Lung (tissue), 9 donors: ENCODE measurements at regions not wholly inside any gene's neighbourhood (a gene's known extent, or its start where the extent isn't known, plus 50 kb on each side); places are given as distances from the start of the nearest gene placed in this dataset.
"Not testable (repeated sequence)": the region's sequence is repeated elsewhere in the genome, so short reads cannot be mapped to it uniquely, and the experiment has no call there.

Experiments used
- ATAC-seq: fragments of 200-7000 bp; cut with Tn5 transposase; one replicate; pipeline ENCODE4 v1.9.1; 2020; ENCODE audit warnings: moderate number of reproducible peaks; ENCODE audit not compliant: insufficient read depth, low FRiP score
- DNase-seq, 3 donors: peaks; one replicate each; pipeline ENCODE4 v3.0.0-alpha.2; 2013 to 2017
- H3K27ac ChIP-seq, 2 donors: one replicate each; pipeline ENCODE4 v1.5.1; 2013; ENCODE audit warnings: mild to moderate bottlenecking in 2 of 2, moderate library complexity in 2 of 2, control low read depth in 1 of 2, inconsistent platforms in 1 of 2, low read depth in 1 of 2, low read length in 1 of 2
- H3K27me3 ChIP-seq, 3 donors: one replicate each; pipeline ENCODE4 v1.5.1; 2013; ENCODE audit warnings: low read length in 2 of 3; ENCODE audit not compliant: control insufficient read depth in 3 of 3, insufficient read depth in 3 of 3
- H3K36me3 ChIP-seq, 4 donors: one replicate each; pipeline ENCODE4 v1.5.1; 2013; ENCODE audit warnings: low read length in 4 of 4, mild to moderate bottlenecking in 1 of 4, moderate library complexity in 1 of 4; ENCODE audit not compliant: control insufficient read depth in 4 of 4, insufficient read depth in 4 of 4
- H3K4me1 ChIP-seq, 5 donors: one replicate each; pipeline ENCODE4 v1.5.1; 2013; ENCODE audit warnings: low read length in 5 of 5, mild to moderate bottlenecking in 2 of 5, moderate library complexity in 1 of 5; ENCODE audit not compliant: control insufficient read depth in 5 of 5, insufficient read depth in 5 of 5
- H3K4me3 ChIP-seq: one replicate; pipeline ENCODE4 v1.5.1; 2013; ENCODE audit warnings: mild to moderate bottlenecking, control low read depth, moderate library complexity
- H3K9ac ChIP-seq, 2 donors: one replicate each; pipeline ENCODE4 v1.5.1; 2013; ENCODE audit warnings: low read length in 2 of 2, control low read depth in 1 of 2; ENCODE audit not compliant: insufficient read depth in 1 of 2
- H3K9me3 ChIP-seq, 4 donors: one replicate each; pipeline ENCODE4 v1.5.1; 2013; ENCODE audit warnings: low read length in 3 of 4, mild to moderate bottlenecking in 1 of 4, moderate library complexity in 1 of 4; ENCODE audit not compliant: control insufficient read depth in 4 of 4, insufficient read depth in 3 of 4
- WGBS, 2 donors: extraction: QIAGEN DNeasy Blood & Tissue Kit; methylation state at CpG; one replicate each; pipeline ENCODE4 v1.1.7; 2013; 5-methylcytosine and 5-hydroxymethylcytosine counted together
- donor health status: Bipolar disorder and iron deficiency.
- donor health status: healthy.
- donor health status: DM: yes; HTN: yes; CAD: no.

DNA sequence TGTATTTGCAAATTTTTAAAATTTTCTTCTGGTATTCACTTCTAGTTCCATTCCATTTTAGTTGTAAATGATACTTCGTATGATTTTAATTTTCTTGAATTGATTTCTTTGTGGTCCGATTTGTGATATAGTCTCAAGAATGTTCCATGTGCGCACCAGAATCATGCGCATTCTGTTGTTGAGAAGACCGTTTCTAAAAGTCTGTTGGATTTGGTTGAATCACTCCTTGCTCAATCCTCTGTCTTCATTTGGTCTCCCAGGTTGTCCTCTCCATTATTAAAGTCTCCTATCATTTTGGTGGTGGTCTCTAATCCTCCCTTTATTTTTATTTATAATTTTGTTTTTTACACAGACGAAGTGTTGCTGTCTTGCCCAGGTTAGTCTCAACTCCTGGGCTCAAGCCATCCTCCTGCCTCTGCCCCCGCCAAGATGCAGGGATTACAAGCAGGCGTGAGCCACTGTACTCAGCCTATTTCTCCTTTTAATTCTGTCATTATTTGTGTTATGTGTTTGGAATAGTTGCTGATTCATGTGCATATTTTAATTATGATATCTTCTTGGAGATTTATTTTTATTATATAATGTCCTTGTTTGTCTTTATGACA is 1490.8 kb downstream of the FOXD4L5 start:
- ATAC-seq, H3K4me1 ChIP-seq, H3K9me3 ChIP-seq, H3K36me3 ChIP-seq, H3K27me3 ChIP-seq, DNase-seq, H3K27ac ChIP-seq, H3K9ac ChIP-seq, H3K4me3 ChIP-seq: not testable (repeated sequence)
- WGBS, 2 donors: 59 to 60% methylated on average over 8 of the region's 8 CpGs

DNA sequence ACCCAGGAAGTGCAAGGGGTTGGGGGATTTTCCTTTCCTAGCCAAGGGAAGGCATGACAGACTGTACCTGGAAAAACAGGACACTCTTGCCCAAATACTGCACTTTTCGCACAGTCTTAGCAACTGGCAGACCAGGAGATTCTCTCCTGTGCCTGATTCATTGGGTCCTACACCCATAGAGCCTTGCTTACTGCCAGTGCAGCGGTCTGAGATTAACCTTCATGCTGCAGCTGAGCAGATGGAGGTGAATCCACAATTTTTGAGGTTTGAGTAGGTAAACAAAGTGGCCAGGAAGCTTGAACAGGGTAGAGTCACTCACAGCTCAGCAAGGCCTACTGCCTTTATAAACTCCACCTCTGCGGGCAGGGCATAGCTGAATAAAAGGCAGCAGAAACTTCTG is 1497.6 kb downstream of the FOXD4L5 start:
- not testable (repeated sequence) for H3K36me3 ChIP-seq, H3K4me3 ChIP-seq, H3K9me3 ChIP-seq, H3K27ac ChIP-seq, H3K4me1 ChIP-seq, ATAC-seq, H3K9ac ChIP-seq, H3K27me3 ChIP-seq, DNase-seq
- WGBS, 2 donors: 23 to 37% methylated on average over 3 of the region's 3 CpGs

DNA sequence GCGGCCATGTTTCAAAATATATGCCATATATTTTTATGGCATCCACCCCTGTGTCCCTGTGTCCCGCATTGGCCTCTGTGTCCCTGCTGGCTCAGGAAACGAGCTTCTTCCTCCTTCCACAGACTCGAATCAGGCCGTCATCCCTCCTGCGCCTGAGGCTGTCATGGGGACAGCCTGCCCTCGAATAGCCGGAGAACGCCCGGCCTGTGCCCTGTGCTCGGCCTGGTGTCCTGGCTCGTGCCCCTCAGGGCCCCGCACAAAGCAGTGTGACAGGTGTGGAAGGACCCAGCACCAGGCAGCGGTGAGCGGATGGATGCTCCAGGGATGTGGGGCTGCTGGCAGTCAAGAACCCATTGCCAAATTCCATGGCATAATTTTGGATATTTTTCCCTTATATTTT is 1500.0 kb downstream of the FOXD4L5 start:
- H3K27ac ChIP-seq, H3K4me1 ChIP-seq, H3K36me3 ChIP-seq, H3K4me3 ChIP-seq, DNase-seq, H3K9ac ChIP-seq, ATAC-seq, H3K27me3 ChIP-seq: not testable (repeated sequence)
- H3K9me3 ChIP-seq: peaks cover 0 to 15% (median 2%) of the 10 kb centered on the region in 4 donors
- WGBS, 2 donors: 75 to 82% methylated on average over 15 of the region's 15 CpGs

DNA sequence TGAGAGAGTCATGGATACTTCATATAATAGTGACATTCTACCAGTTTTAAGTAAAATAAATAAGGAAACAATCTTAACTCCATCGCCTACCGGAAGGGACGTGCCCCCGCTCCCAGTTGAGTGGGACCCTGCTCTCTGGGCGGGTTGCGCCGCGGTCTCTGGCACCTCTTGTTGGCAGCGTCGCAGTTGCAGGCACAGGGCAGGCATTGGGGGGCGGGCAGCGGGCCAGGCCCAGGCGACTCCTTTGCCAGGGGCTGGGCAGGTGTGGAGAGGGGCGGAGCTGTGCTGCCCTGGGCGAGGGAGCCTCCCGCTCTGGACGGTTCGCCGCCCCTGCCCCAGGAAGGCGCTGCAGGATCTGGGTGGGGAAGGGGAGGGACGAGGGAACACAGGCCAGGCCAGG is 1500.6 kb downstream of the FOXD4L5 start:
- not testable (repeated sequence) for ATAC-seq, H3K9ac ChIP-seq

DNA sequence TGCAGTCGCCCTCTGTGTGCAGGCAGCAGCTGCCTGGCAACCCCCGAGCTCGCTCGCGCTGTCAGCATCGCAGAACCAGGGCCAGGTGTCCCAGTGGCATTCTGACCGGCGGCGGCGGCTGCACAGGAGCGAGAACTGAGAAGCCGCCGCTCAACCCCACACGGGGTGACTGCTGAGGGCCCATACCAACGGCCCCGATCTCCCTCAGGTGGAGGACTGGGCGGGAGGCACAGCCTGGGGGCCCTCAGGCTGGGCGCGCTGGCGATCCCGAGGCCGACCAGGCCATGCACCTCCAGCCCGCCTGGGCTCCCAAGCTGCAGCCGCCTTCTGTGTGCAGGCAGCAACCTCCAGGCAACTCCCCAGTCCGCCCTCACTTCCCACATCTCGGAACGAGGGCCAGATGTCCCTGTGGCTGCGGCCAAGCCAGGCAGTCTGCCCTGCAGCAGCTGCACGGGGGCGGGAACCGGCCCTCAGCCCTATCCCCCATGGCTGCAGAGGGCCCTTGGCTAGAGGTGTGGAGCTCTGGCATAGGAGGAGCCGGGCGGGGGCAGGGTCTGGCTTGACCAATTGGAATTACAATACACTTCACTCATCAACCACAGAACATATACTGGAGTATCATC is 1503.1 kb downstream of the FOXD4L5 start:
- H3K36me3 ChIP-seq, H3K4me1 ChIP-seq, H3K4me3 ChIP-seq, H3K27ac ChIP-seq, ATAC-seq, H3K9ac ChIP-seq, H3K27me3 ChIP-seq, DNase-seq: not testable (repeated sequence)
- WGBS, 2 donors: 53 to 55% methylated on average over 19 to 30 of the region's 33 CpGs
- H3K9me3 ChIP-seq: peaks cover 0 to 10% (median 0%) of the 10 kb centered on the region in 4 donors

More for the DNA sequence above, 1500.6 kb downstream of the FOXD4L5 start:
- not testable (repeated sequence) for H3K36me3 ChIP-seq, H3K27me3 ChIP-seq, H3K4me1 ChIP-seq, H3K27ac ChIP-seq, DNase-seq, H3K4me3 ChIP-seq
- H3K9me3 ChIP-seq: peaks cover 0 to 15% (median 2%) of the 10 kb centered on the region in 4 donors
- WGBS, 2 donors: 62 to 64% methylated on average over 21 of the region's 21 CpGs

DNA sequence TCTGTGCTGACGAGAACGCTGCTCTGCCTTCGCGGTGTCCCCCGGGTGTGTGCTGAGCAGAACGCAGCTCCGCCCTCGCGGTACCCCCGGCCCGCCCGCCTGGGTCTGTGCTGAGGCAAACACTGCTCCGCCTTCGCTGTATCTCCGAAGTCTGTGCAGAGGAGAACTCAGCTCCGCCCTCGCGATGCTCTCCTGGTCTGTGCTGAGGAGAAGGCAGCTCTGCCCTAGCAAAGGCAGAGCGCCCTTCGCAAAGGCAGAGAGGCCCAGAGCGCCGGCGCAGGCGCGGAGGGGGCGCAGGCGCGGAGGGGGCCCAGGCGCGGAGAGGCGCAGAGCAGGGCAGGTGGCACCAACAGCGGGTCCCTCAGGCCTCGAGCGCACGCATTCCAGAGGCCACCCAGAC is 1503.6 kb downstream of the FOXD4L5 start:
- not testable (repeated sequence) for H3K27me3 ChIP-seq, H3K4me3 ChIP-seq, H3K9ac ChIP-seq, H3K4me1 ChIP-seq, H3K27ac ChIP-seq, H3K36me3 ChIP-seq, ATAC-seq
- peaks cover 0 to 10% (median 0%) of the 10 kb centered on the region in 4 donors for H3K9me3 ChIP-seq
- DNase-seq: peak in 1 of 3 donors; percentile 9
- 43 to 53% methylated on average over 35 of the region's 35 CpGs for WGBS, 2 donors

DNA sequence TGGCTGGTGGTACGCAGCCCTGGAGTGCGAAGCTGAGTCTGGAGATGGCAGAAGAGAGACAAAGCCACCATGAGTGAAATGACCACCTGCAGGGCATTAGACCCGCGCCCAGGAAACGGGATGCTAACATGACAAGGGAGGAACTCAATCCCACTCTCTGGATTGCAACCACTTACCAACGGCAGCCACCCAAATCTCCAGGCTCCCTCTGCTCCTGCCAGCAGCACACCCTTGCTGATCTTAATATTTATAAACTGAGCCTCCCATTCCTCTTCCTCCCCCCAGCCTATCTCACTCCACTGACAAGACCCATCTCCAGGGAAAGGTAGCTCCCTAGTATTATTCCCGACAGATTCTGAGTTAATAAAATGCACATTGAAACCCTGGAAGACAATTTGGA is 1508.8 kb downstream of the FOXD4L5 start:
- 84 to 97% methylated on average over 3 to 4 of the region's 7 CpGs for WGBS, 2 donors
- H3K4me3 ChIP-seq, DNase-seq, H3K4me1 ChIP-seq, H3K27ac ChIP-seq, H3K36me3 ChIP-seq, H3K9me3 ChIP-seq, ATAC-seq, H3K9ac ChIP-seq, H3K27me3 ChIP-seq: not testable (repeated sequence)

DNA sequence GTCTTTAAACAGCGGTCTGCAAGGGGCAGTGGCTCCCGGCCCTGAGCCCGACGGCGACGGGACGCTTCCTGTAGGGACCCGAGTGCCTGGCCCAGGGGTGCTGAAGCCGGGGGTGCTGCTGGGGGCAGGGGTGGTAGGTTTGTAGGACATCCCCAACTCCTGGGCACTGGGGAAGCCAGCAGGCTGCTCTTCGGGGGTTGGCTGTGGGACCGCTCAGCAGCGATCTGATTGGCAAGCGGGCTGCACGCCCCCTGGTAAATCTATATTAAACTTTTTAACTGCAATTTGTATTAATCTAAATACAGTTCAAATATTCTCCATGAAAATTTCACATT is 1510.0 kb downstream of the FOXD4L5 start:
- WGBS, 2 donors: 83 to 86% methylated on average over 14 of the region's 14 CpGs
- not testable (repeated sequence) for ATAC-seq, H3K4me1 ChIP-seq, H3K4me3 ChIP-seq, H3K9me3 ChIP-seq, H3K9ac ChIP-seq, H3K27ac ChIP-seq, DNase-seq, H3K27me3 ChIP-seq, H3K36me3 ChIP-seq
